ENCODE measurements at regions not wholly inside any gene's neighbourhood (a gene's known extent, or its start where the extent isn't known, plus 50 kb on each side); places are given as distances from the start of the nearest gene placed in this dataset.

DNA sequence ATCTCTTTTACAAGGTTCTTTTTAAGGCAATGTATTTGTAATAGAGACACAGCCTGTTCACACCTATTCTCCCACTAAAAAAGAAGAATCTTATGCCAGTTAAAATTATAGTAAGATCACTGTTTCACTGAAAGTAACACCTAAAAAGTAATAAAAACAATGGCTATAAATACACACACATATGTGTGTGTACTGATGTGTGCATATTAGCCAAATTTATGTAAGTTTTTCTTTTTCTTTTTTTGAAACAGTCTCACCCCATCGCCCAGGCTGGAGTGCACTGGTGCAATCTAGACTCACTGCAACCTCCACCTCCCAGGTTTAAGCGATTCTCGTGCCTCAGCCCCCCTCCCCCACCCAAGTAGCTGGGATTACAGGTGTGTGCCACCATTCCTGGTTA is 56.8 kb upstream of the SLC30A10 start:
- 100% methylated on average over 3 of the region's 3 CpGs for whole genome bisulfite sequencing (ENCODE audit: low lambda C conversion rate)
- Histone ChIP-seq H3K9ac (ENCODE audit: insufficient read depth, low read depth, low read length) (no peak overlapping the region), H3K9me3 (ENCODE audit: low read length) (no peaks in the 10 kb centered on the region), H3K4me2 (ENCODE audit: low read depth, low read length) (no peak overlapping the region), H2AFZ (ENCODE audit: low read length) (no peak overlapping the region), H4K20me1 (ENCODE audit: insufficient read depth, low read length) (no peaks in the 10 kb centered on the region), H3K27ac (ENCODE audit: extremely low read length, insufficient read depth, low read length) (no peak overlapping the region), H3K27me3 (ENCODE audit: control insufficient read depth in 1 of 2, insufficient read depth in 2 of 2, low read length in 2 of 2) (no peaks in the 10 kb centered on the region), H3K79me2 (ENCODE audit: insufficient read depth, low read length) (no peaks in the 10 kb centered on the region), H3K4me3 (replicated peaks in 1 of 3; ENCODE audit: insufficient read depth in 1 of 3, low read depth in 2 of 3, low read length in 3 of 3) (no peak overlapping the region), H3K4me1 (ENCODE audit: insufficient read depth, low read length) (no peaks in the 10 kb centered on the region), H3K36me3 (replicated peaks in 1 of 2; ENCODE audit: control insufficient read depth in 1 of 2, insufficient read depth in 2 of 2, low read length in 2 of 2) (peaks cover 8 to 59% of the 10 kb centered on the region in 2 experiments)
- FAIRE-seq, result no peak
- intact Hi-C loops (cut with micrococcal nuclease; ENCODE audit: unreplicated experiment), result no loop called here
- ChIA-PET CTCF (ENCODE audit: low intra/inter-chr PET ratio, low total read pairs) (no interaction called here), POLR2A (no interaction called here)
- BruUV-seq (replicated peaks), result no TSS peak
- in situ Hi-C loops (cut with HindIII; ENCODE audit: extremely low pct_ligation_motif_present, low pct_unique_long_range_greater_than_20kb), result no loop called here
- no peak for DNase-seq (ENCODE audit: low spot score)
- no peak for ATAC-seq
- TF ChIP-seq, protein P1, sequence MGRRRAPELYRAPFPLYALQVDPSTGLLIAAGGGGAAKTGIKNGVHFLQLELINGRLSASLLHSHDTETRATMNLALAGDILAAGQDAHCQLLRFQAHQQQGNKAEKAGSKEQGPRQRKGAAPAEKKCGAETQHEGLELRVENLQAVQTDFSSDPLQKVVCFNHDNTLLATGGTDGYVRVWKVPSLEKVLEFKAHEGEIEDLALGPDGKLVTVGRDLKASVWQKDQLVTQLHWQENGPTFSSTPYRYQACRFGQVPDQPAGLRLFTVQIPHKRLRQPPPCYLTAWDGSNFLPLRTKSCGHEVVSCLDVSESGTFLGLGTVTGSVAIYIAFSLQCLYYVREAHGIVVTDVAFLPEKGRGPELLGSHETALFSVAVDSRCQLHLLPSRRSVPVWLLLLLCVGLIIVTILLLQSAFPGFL (CRISPR knock-in tag; IDR thresholded peaks at IDR 0.05), result no peak
- TF ChIP-seq FOXM1 (CRISPR knock-in tag; IDR thresholded peaks at IDR 0.05), result no peak
- TF ChIP-seq, protein P2, sequence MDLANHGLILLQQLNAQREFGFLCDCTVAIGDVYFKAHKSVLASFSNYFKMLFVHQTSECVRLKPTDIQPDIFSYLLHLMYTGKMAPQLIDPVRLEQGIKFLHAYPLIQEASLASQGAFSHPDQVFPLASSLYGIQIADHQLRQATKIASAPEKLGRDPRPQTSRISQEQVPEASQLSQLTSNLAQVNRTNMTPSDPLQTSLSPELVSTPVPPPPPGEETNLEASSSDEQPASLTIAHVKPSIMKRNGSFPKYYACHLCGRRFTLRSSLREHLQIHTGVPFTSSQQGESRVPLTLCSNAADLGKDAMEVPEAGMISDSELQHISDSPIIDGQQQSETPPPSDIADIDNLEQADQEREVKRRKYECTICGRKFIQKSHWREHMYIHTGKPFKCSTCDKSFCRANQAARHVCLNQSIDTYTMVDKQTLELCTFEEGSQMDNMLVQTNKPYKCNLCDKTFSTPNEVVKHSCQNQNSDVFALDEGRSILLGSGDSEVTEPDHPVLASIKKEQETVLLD (CRISPR knock-in tag; IDR thresholded peaks at IDR 0.05; ENCODE audit: low read depth), result no peak
- TF ChIP-seq FIP1L1 (IDR thresholded peaks at IDR 0.05; ENCODE audit: borderline replicate concordance, insufficient read depth, low read depth, low read length), result no peak
- TF ChIP-seq HHEX (CRISPR knock-in tag; IDR thresholded peaks at IDR 0.05), result no peak
- no peak for TF ChIP-seq ZNF766 (CRISPR knock-in tag; IDR thresholded peaks at IDR 0.05; ENCODE audit: borderline replicate concordance)
- TF ChIP-seq ZBTB38 (CRISPR knock-in tag; IDR thresholded peaks at IDR 0.05), result no peak
- no peak for TF ChIP-seq TBL1XR1 (IDR thresholded peaks at IDR 0.05; ENCODE audit: borderline replicate concordance, low read length, partially characterized antibody)
- TF ChIP-seq SRSF4 (IDR thresholded peaks at IDR 0.05; ENCODE audit: low read depth, low read length, poor library complexity, severe bottlenecking), result no peak
- TF ChIP-seq NCOA5 (CRISPR knock-in tag; IDR thresholded peaks at IDR 0.05), result no peak
- TF ChIP-seq, protein P3, sequence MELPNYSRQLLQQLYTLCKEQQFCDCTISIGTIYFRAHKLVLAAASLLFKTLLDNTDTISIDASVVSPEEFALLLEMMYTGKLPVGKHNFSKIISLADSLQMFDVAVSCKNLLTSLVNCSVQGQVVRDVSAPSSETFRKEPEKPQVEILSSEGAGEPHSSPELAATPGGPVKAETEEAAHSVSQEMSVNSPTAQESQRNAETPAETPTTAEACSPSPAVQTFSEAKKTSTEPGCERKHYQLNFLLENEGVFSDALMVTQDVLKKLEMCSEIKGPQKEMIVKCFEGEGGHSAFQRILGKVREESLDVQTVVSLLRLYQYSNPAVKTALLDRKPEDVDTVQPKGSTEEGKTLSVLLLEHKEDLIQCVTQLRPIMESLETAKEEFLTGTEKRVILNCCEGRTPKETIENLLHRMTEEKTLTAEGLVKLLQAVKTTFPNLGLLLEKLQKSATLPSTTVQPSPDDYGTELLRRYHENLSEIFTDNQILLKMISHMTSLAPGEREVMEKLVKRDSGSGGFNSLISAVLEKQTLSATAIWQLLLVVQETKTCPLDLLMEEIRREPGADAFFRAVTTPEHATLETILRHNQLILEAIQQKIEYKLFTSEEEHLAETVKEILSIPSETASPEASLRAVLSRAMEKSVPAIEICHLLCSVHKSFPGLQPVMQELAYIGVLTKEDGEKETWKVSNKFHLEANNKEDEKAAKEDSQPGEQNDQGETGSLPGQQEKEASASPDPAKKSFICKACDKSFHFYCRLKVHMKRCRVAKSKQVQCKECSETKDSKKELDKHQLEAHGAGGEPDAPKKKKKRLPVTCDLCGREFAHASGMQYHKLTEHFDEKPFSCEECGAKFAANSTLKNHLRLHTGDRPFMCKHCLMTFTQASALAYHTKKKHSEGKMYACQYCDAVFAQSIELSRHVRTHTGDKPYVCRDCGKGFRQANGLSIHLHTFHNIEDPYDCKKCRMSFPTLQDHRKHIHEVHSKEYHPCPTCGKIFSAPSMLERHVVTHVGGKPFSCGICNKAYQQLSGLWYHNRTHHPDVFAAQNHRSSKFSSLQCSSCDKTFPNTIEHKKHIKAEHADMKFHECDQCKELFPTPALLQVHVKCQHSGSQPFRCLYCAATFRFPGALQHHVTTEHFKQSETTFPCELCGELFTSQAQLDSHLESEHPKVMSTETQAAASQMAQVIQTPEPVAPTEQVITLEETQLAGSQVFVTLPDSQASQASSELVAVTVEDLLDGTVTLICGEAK (IDR thresholded peaks at IDR 0.05), result no peak
- TF ChIP-seq, protein P3 (CRISPR knock-in tag; IDR thresholded peaks at IDR 0.05), result no peak
- TF ChIP-seq ZNF121 (CRISPR knock-in tag; IDR thresholded peaks at IDR 0.05), result no peak
- TF ChIP-seq GZF1 (CRISPR knock-in tag; IDR thresholded peaks at IDR 0.05), result no peak
- no peak for TF ChIP-seq ZNF547 (CRISPR knock-in tag; IDR thresholded peaks at IDR 0.05)
- no peak for TF ChIP-seq ZNF225 (CRISPR knock-in tag; IDR thresholded peaks at IDR 0.05)

Data from HepG2 (cell line).